Esophagus muscularis mucosa (tissue), 4 donors: ENCODE measurements at regions not wholly inside any gene's neighbourhood (a gene's known extent, or its start where the extent isn't known, plus 50 kb on each side); places are given as distances from the start of the nearest gene placed in this dataset.
"Not testable (repeated sequence)": the region's sequence is repeated elsewhere in the genome, so short reads cannot be mapped to it uniquely, and the experiment has no call there.

Source experiments
- DNase-seq: peaks from one replicate; pipeline ENCODE4 v3.0.0-alpha.2; 2017; ENCODE audit errors: extremely low spot score
- H3K27ac ChIP-seq, 4 donors: fragments of 200-600 bp; sonication (generic); replicated peaks in 1 of 4; 1 replicate in 3 of 4; 2 replicates in 1 of 4; pipeline ENCODE4 v1.5.1; 2016 to 2019; ENCODE audit warnings: mild to moderate bottlenecking in 1 of 4
- H3K27me3 ChIP-seq, 4 donors: fragments of 200-600 bp; sonication (generic); one replicate each; pipeline versions ENCODE4 v1.5.1 to v1.6.0; 2016 to 2019
- H3K36me3 ChIP-seq, 4 donors: fragments of 200-600 bp; sonication (generic); one replicate each; pipeline ENCODE4 v1.5.1; 2016 to 2019
- H3K4me1 ChIP-seq, 4 donors: fragments of 200-600 bp; sonication (generic); one replicate each; pipeline ENCODE4 v1.5.1; 2016 to 2019
- H3K4me3 ChIP-seq, 4 donors: fragments of 200-600 bp; sonication (generic); 1 replicate in 2 of 4; 2 replicates in 2 of 4; pipeline ENCODE4 v1.5.1; 2016 to 2019; ENCODE audit warnings: mild to moderate bottlenecking in 4 of 4, moderate library complexity in 1 of 4
- H3K9me3 ChIP-seq, 4 donors: fragments of 200-600 bp; sonication (generic); 1 replicate in 3 of 4; 2 replicates in 1 of 4; pipeline ENCODE4 v1.5.1; 2016 to 2019
- EP300 ChIP-seq: sonication (generic); formaldehyde crosslinking; IDR thresholded peaks from one replicate; pipeline ENCODE4 v1.6.1; 2017; ENCODE audit warnings: antibody characterized with exemption
- POLR2A ChIP-seq: fragments of 450-650 bp; IDR thresholded peaks from one replicate; pipeline ENCODE4 v1.6.1; 2017; ENCODE audit warnings: antibody characterized with exemption, moderate library complexity, mild to moderate bottlenecking, low read depth
- POLR2AphosphoS5 ChIP-seq, 2 donors: sonication (generic); formaldehyde crosslinking; IDR thresholded peaks; one replicate each; pipeline ENCODE4 v1.6.1; 2017; ENCODE audit warnings: antibody characterized with exemption in 2 of 2
- WGBS: methylation state at CpG from one replicate; pipeline ENCODE4 v1.1.5; 2018; 5-methylcytosine and 5-hydroxymethylcytosine counted together
- intact Hi-C: fragments of 100-400 bp; cut with DNase I; formaldehyde crosslinking; loops from one replicate; pipeline ENCODE4 v1.15.1; 2023
- TF ChIP-seq, protein P1 (sequence below), 3 experiments: fragments of 200-600 bp in 2 of 3; fragments of 450-650 bp in 1 of 3; sonication (generic) in 2 of 3; IDR thresholded peaks; one replicate each; pipeline ENCODE4 v1.5.1; 2017 to 2019; ENCODE audit warnings: antibody characterized with exemption in 3 of 3, mild to moderate bottlenecking in 2 of 3, moderate library complexity in 1 of 3

DNA sequence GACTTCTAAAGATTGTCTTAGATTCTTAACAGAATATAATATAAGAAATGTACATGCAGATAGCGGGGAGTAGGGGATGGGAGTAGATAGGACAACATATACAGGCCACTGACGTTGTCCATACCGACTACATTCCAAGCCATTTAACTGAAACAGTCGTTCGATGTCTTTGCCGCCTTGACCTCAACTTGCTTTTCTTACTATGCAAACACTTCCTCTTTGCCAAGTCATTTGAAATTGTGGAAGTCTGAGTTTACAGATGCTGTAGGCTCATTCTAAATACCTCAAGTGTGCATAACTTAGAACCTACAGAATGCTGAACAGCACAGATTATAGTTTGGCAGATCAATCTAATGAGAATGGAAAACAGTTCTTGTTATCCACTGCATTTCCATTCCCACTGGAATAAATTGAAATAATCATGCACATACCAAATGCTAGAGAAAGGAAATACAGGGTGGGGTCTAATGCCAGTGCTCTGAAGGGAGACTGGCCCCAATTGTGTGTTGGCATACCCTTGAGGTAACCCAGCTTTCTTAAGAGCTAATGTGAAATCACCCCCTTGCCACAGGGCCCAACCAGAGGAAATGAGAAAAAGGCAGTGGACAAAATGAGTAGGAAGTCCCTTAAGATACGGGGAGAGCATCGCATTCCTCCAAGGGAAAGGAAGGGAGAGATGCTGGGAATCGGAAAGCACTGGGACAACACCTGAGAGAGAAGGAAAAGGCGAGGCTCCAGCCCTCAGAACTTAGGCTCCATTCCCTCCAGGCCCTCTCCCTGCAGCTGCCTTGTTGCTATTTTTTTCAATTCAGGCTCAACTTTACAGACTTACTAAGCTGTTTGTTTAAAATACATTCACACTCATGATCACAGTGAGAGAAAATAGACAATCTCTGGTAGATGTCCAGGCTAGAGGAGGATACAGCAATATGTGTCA lies 380.9 kb upstream of the TMTC1 start:
- H3K9me3 ChIP-seq = no peaks in the 10 kb centered on the region
- intact Hi-C loops = no loop called here
- H3K27me3 ChIP-seq = peaks cover 0 to 16% (median 2%) of the 10 kb centered on the region in 4 donors
- no peaks in the 10 kb centered on the region for H3K4me1 ChIP-seq
- DNase-seq = no peak
- no peak overlapping the region for H3K27ac ChIP-seq
- H3K4me3 ChIP-seq = no peak overlapping the region
- no peaks in the 10 kb centered on the region for H3K36me3 ChIP-seq
- TF ChIP-seq POLR2AphosphoS5 (IDR thresholded peaks at IDR 0.05) (no peak), POLR2A (no peak), EP300 (no peak)
- TF ChIP-seq, protein P1, sequence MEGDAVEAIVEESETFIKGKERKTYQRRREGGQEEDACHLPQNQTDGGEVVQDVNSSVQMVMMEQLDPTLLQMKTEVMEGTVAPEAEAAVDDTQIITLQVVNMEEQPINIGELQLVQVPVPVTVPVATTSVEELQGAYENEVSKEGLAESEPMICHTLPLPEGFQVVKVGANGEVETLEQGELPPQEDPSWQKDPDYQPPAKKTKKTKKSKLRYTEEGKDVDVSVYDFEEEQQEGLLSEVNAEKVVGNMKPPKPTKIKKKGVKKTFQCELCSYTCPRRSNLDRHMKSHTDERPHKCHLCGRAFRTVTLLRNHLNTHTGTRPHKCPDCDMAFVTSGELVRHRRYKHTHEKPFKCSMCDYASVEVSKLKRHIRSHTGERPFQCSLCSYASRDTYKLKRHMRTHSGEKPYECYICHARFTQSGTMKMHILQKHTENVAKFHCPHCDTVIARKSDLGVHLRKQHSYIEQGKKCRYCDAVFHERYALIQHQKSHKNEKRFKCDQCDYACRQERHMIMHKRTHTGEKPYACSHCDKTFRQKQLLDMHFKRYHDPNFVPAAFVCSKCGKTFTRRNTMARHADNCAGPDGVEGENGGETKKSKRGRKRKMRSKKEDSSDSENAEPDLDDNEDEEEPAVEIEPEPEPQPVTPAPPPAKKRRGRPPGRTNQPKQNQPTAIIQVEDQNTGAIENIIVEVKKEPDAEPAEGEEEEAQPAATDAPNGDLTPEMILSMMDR (IDR thresholded peaks at IDR 0.05) = no peak
- WGBS = 77% methylated on average over 10 of the region's 10 CpGs

GRCh38 chr12:30156833-30157232 lies 373.1 kb upstream of the TMTC1 start:
- DNase-seq, H3K4me3 ChIP-seq, H3K9me3 ChIP-seq, H3K27me3 ChIP-seq, H3K4me1 ChIP-seq, H3K36me3 ChIP-seq, intact Hi-C loops, H3K27ac ChIP-seq: not testable (repeated sequence)
- WGBS = 100% methylated on average over 1 of the region's 22 CpGs

- Histone ChIP-seq H3K27ac (no peak overlapping the region), H3K4me3 (no peak overlapping the region), H3K27me3 (no peaks in the 10 kb centered on the region), H3K9me3 (peaks cover 0 to 7% (median 2%) of the 10 kb centered on the region in 4 donors), H3K4me1 (no peaks in the 10 kb centered on the region), H3K36me3 (no peaks in the 10 kb centered on the region)
- DNase-seq = no peak
- 88% methylated on average over 6 of the region's 6 CpGs for WGBS
- TF ChIP-seq POLR2A (no peak), POLR2AphosphoS5 (IDR thresholded peaks at IDR 0.05) (no peak), EP300 (no peak)
- TF ChIP-seq, protein P1 (IDR thresholded peaks at IDR 0.05) = no peak
- intact Hi-C loops = no loop called here
These were observed 371.4 kb upstream of the TMTC1 start for GRCh38 chr12:30155001-30155730.

DNA sequence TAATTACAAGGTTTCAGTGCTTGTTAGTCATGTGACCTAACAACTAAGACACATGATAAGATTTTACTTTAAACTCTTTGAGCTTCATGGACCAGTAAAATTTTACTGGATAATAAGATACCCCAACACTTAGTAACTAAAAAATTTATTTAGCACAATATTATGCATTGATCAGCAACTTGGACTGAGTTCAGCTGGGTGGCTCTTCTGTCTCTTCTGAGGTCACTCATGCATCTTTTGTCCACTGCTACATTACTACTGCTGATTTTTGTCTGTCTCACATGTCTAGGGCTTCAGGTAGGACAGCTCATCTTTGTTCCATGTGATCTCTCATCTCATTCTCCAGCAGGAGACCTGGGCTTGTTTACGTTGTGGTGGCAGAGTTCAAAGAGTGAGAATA lies 370.2 kb upstream of the TMTC1 start:
- Histone ChIP-seq H3K27ac (no peak overlapping the region), H3K4me3 (no peak overlapping the region), H3K9me3 (peaks cover 0 to 7% (median 2%) of the 10 kb centered on the region in 4 donors), H3K4me1 (no peaks in the 10 kb centered on the region), H3K36me3 (no peaks in the 10 kb centered on the region), H3K27me3 (no peaks in the 10 kb centered on the region)
- DNase-seq = no peak
- intact Hi-C loops = no loop called here
- TF ChIP-seq, protein P1 (IDR thresholded peaks at IDR 0.05) = no peak
- TF ChIP-seq POLR2AphosphoS5 (IDR thresholded peaks at IDR 0.05) = no peak
- TF ChIP-seq POLR2A = no peak
- TF ChIP-seq EP300 = no peak
- WGBS = 100% methylated on average over 1 of the region's 1 CpG

DNA sequence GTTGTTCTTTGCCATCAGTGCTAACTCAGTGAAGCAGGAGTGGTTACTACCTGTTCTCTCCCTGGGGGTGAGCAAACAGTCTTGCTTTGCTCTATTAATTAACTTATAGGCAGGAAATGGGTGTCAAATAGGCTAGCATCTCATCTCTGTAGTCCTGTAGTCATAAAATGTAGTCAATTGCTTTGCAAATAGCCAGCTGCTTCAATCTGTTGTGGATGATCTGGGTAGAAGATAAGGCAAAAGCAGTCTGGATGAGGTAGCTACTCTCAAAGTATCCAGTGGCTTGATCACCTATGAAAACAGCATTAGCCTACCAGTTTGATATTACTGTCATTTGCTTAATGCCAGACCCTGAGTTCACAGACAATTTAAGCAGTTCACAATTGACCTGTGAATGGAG lies 369.0 kb upstream of the TMTC1 start:
- no peak overlapping the region for H3K4me3 ChIP-seq
- H3K27me3 ChIP-seq = no peaks in the 10 kb centered on the region
- peaks cover 0 to 7% (median 2%) of the 10 kb centered on the region in 4 donors for H3K9me3 ChIP-seq
- H3K4me1 ChIP-seq = no peaks in the 10 kb centered on the region
- no peak overlapping the region for H3K27ac ChIP-seq
- no peak for TF ChIP-seq POLR2A
- no peak for TF ChIP-seq POLR2AphosphoS5 (IDR thresholded peaks at IDR 0.05)
- TF ChIP-seq EP300 = no peak
- DNase-seq = no peak
- intact Hi-C loops = no loop called here
- H3K36me3 ChIP-seq = no peaks in the 10 kb centered on the region
